GM18508 (cell line): ENCODE measurements at regions not wholly inside any gene's neighbourhood (a gene's known extent, or its start where the extent isn't known, plus 50 kb on each side); places are given as distances from the start of the nearest gene placed in this dataset.

Source experiments
- ATAC-seq: cut with Tn5 transposase; IDR thresholded peaks from one replicate; pipeline ENCODE4 v1.9.1; 2021; ENCODE audit warnings: moderate number of reproducible peaks; ENCODE audit not compliant: insufficient read depth, unreplicated experiment

GRCh38 chr6:88268508-88268907 is 102.4 kb upstream of the CNR1 start:
- no peak for ATAC-seq

- no peak for ATAC-seq
These were observed 100.0 kb upstream of the CNR1 start for GRCh38 chr6:88266126-88266525.

- no peak for ATAC-seq
These were observed 97.4 kb upstream of the CNR1 start for GRCh38 chr6:88263591-88263990.

GRCh38 chr6:88262332-88262731 is 96.2 kb upstream of the CNR1 start:
- ATAC-seq, result no peak

- ATAC-seq, result no peak
These were observed 85.2 kb upstream of the CNR1 start for GRCh38 chr6:88251301-88251700.

GRCh38 chr6:88248709-88249321 is 82.7 kb upstream of the CNR1 start:
- ATAC-seq, result no peak

GRCh38 chr6:88246654-88247053 is 80.5 kb upstream of the CNR1 start:
- no peak for ATAC-seq

- no peak for ATAC-seq
These were observed 78.6 kb upstream of the CNR1 start for GRCh38 chr6:88244721-88245120.

- ATAC-seq, result no peak
These were observed 72.8 kb upstream of the CNR1 start for GRCh38 chr6:88238901-88239300.

GRCh38 chr6:88238065-88238464 is 71.9 kb upstream of the CNR1 start:
- ATAC-seq, result peak; percentile 55

GRCh38 chr6:88236612-88237360 is 70.6 kb upstream of the CNR1 start:
- no peak for ATAC-seq

- ATAC-seq, result no peak
These were observed 66.6 kb upstream of the CNR1 start for GRCh38 chr6:88232753-88233152.

GRCh38 chr6:88223298-88223697 is 57.2 kb upstream of the CNR1 start:
- no peak for ATAC-seq

- ATAC-seq, result no peak
These were observed 54.3 kb upstream of the CNR1 start for GRCh38 chr6:88220493-88220892.

GRCh38 chr6:88216182-88216581 is 50.0 kb upstream of the CNR1 start:
- no peak for ATAC-seq
